ENCODE measurements at regions not wholly inside any gene's neighbourhood (a gene's known extent, or its start where the extent isn't known, plus 50 kb on each side); places are given as distances from the start of the nearest gene placed in this dataset.

GRCh38 chr18:61141691-61142090 lies 191.5 kb upstream of the CDH20 start:
- TF ChIP-seq CTCF (IDR thresholded peaks at IDR 0.05) (no peak), REST (IDR thresholded peaks at IDR 0.05; ENCODE audit: insufficient read depth in 1 of 2, low read depth in 2 of 2, low read length in 1 of 2) (no peak)
